AG04450 (cell line): ENCODE measurements at regions not wholly inside any gene's neighbourhood (a gene's known extent, or its start where the extent isn't known, plus 50 kb on each side); places are given as distances from the start of the nearest gene placed in this dataset.
A peak's percentile ranks its signal among the peaks of the same experiment; 100 is the strongest.

Source experiments
- CTCF ChIA-PET: fragments of 300-600, 350-600 bp; formaldehyde crosslinking; extraction: SDS; loops from one replicate; lab custom pipeline; 2022; ENCODE audit warnings: antibody characterized with exemption, inconsistent platforms; lab: Charles Lee
- POLR2A ChIA-PET: fragments of 350-600 bp; formaldehyde crosslinking; extraction: SDS; loops from one replicate; lab custom pipeline; 2021; ENCODE audit warnings: antibody characterized with exemption, inconsistent platforms; lab: Yijun Ruan, JAX
- DNase-seq: peaks from one replicate; pipeline ENCODE4 v3.0.0-alpha.2; 2011; ENCODE audit warnings: low read depth, low spot score
- H3K27ac ChIP-seq: one replicate; pipeline ENCODE4 v1.5.1; 2012; ENCODE audit warnings: low read depth, low read length, control low read depth
- H3K27me3 ChIP-seq: one replicate; pipeline ENCODE4 v1.6.0; 2012; ENCODE audit warnings: low read length; ENCODE audit not compliant: control insufficient read depth, insufficient read depth
- H3K4me3 ChIP-seq: 2 replicates; pipeline ENCODE4 v1.5.1; 2011; ENCODE audit warnings: mild to moderate bottlenecking, low read depth, low read length, control low read depth
- H3K9me3 ChIP-seq: 2 replicates; pipeline ENCODE4 v1.5.1; 2012; ENCODE audit warnings: low read length; ENCODE audit not compliant: control insufficient read depth, insufficient read depth
- TF ChIP-seq, protein P1 (sequence below): IDR thresholded peaks from 2 replicates; pipeline ENCODE4 v1.5.1; 2011; ENCODE audit warnings: low read depth, low read length, control low read depth, inconsistent platforms

DNA sequence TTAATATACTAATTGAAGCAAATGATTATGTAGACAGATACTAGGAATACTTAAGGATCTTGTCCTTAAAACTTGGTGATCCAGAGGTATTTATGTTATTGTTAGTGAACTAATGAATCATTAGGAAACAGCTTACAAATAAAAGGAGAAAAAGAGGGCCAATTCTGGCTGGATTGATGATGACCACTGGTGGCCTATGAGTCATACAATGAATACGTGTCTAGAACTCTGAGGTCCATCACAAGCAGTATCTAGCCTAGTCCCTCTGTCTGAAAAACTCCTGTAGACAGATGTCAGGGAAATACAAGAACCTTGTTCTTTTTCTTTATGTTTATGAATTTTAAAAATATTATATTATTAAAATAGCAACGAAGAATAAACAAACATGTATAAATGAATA lies 51.7 kb upstream of the RTL1 start:
- Histone ChIP-seq H3K27me3 (no peaks in the 10 kb centered on the region), H3K9me3 (no peaks in the 10 kb centered on the region), H3K27ac (no peak overlapping the region), H3K4me3 (no peak overlapping the region)
- TF ChIP-seq, protein P1, sequence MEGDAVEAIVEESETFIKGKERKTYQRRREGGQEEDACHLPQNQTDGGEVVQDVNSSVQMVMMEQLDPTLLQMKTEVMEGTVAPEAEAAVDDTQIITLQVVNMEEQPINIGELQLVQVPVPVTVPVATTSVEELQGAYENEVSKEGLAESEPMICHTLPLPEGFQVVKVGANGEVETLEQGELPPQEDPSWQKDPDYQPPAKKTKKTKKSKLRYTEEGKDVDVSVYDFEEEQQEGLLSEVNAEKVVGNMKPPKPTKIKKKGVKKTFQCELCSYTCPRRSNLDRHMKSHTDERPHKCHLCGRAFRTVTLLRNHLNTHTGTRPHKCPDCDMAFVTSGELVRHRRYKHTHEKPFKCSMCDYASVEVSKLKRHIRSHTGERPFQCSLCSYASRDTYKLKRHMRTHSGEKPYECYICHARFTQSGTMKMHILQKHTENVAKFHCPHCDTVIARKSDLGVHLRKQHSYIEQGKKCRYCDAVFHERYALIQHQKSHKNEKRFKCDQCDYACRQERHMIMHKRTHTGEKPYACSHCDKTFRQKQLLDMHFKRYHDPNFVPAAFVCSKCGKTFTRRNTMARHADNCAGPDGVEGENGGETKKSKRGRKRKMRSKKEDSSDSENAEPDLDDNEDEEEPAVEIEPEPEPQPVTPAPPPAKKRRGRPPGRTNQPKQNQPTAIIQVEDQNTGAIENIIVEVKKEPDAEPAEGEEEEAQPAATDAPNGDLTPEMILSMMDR = no peak
- ChIA-PET POLR2A (no interaction called here), CTCF (no interaction called here)
- DNase-seq = peak; percentile 8

DNA sequence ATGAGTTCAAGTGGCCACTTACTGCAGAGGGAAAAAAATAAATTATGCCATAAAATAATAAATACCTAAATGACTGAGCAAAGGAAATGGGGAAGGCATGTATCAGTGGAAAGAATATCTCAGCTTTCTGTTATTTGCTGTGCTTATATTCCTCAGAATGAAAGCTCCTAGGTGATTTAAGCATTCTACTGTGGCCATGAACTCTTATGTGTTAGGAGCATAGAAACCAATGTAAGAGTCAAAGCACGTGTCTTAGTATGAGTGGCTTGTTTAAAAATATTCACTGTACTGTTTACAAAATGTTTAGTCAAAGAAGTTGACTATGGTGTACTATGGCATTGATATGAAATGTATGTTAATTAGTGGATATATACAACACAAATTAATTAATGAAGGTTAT lies 59.0 kb upstream of the RTL1 start:
- ChIA-PET CTCF (no interaction called here), POLR2A (no interaction called here)
- no peak for DNase-seq
- Histone ChIP-seq H3K9me3 (no peaks in the 10 kb centered on the region), H3K27me3 (no peaks in the 10 kb centered on the region), H3K27ac (no peak overlapping the region), H3K4me3 (no peak overlapping the region)
- TF ChIP-seq, protein P1 = no peak

DNA sequence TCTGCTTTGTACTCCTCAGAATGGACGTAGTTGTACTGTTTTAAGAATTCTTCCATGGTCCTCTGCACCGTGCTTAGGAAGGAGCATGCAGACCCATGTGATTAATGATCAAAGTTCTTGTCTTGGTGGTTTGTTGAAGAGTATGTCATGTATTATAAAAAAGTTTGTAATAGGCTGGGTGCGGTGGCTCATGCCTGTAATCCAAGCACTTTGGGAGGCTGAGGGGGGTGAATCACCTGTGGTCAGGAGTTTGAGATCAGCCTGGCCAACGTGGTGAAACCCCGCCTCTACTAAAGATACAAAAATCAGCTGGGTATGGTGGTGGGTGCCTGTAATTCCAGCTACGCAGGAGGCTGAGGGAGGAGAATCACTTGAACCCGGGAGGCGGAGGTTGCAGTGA lies 61.8 kb upstream of the RTL1 start:
- Histone ChIP-seq H3K27me3 (no peaks in the 10 kb centered on the region), H3K4me3 (no peak overlapping the region), H3K9me3 (no peaks in the 10 kb centered on the region), H3K27ac (no peak overlapping the region)
- DNase-seq = no peak
- ChIA-PET CTCF (no interaction called here), POLR2A (no interaction called here)
- TF ChIP-seq, protein P1 = no peak

DNA sequence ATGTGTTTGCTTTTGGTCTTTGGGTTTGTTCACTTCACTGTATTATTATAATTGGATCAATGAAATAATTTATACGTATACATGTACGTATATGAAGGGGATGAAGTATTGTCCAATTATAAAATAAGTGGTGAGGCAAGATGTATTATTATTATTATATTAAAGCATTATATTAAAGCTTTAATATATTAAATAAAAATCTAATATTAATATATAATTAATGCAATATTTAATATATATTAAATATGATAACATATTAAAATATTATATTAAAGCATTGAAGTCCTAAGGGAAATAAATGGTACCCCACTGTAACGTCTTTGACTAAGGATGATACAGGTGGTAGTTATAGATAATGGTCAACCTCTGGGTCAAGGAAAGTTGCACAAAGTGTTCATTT lies 63.7 kb upstream of the RTL1 start:
- H3K4me3 ChIP-seq = no peak overlapping the region
- CTCF ChIA-PET = no interaction called here
- DNase-seq = no peak
- H3K27me3 ChIP-seq = no peaks in the 10 kb centered on the region
- POLR2A ChIA-PET = no interaction called here
- no peak overlapping the region for H3K27ac ChIP-seq
- no peaks in the 10 kb centered on the region for H3K9me3 ChIP-seq
- TF ChIP-seq, protein P1 = no peak

DNA sequence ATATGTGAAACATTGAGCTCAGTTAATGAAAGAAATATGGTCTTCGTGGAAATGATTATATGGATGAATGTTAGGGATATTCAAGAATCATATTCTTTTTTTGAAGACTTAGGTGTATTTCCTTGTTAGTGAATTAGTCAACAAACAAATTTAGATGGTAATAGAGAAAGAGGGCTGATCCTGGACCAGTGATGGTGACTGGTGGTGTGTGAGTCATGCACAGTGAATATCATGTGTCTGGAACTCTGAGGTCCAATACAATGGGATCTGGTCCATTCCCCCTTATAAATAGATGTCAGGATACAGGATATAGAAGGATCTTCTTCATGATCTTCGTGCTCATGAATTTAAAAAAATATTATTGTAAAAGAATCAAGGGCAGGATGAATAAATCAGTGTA lies 64.4 kb upstream of the RTL1 start:
- ChIA-PET POLR2A (no interaction called here), CTCF (no interaction called here)
- Histone ChIP-seq H3K27ac (no peak overlapping the region), H3K4me3 (no peak overlapping the region), H3K9me3 (no peaks in the 10 kb centered on the region), H3K27me3 (no peaks in the 10 kb centered on the region)
- DNase-seq = no peak
- TF ChIP-seq, protein P1 = no peak
